A673 (cell line): ENCODE measurements at regions not wholly inside any gene's neighbourhood (a gene's known extent, or its start where the extent isn't known, plus 50 kb on each side); places are given as distances from the start of the nearest gene placed in this dataset.

Source experiments
- BruUV-seq: library from RNA; stranded (reverse); fragments of 400-500 nt; replicated peaks from 2 replicates; lab custom pipeline; 2021; lab: Mats Ljungman, UMichigan
- CTCF ChIA-PET: fragments of 300-600 bp; sonication (Branson Sonifier 250); formaldehyde crosslinking; loops from one replicate; lab custom pipeline; 2022; ENCODE audit warnings: antibody characterized with exemption; lab: Charles Lee
- POLR2A ChIA-PET: fragments of 300-600 bp; sonication (Branson Sonifier 250); formaldehyde crosslinking; loops from one replicate; lab custom pipeline; 2022; ENCODE audit warnings: antibody characterized with exemption; ENCODE audit not compliant: low non-redundant PET; lab: Charles Lee
- DNase-seq: peaks from one replicate; pipeline ENCODE4 v3.0.0-alpha.2; 2015; ENCODE audit warnings: low spot score
- H3K27ac ChIP-seq: fragments of 200-600 bp; sonication (generic); 2 replicates; pipeline ENCODE4 v1.5.1; 2016; ENCODE audit warnings: mixed run types, low read depth, mild to moderate bottlenecking, mixed read lengths, antibody characterized with exemption, low read length; ENCODE audit not compliant: poor library complexity, severe bottlenecking
- H3K27me3 ChIP-seq: fragments of 200-600 bp; sonication (generic); replicated peaks from 2 replicates; pipeline ENCODE4 v1.6.1; 2017; ENCODE audit warnings: mixed run types, low read depth, mild to moderate bottlenecking, mixed read lengths, antibody characterized with exemption, low read length; ENCODE audit not compliant: insufficient read depth, poor library complexity
- H3K36me3 ChIP-seq: fragments of 200-600 bp; sonication (generic); 2 replicates; pipeline ENCODE4 v1.6.1; 2016; ENCODE audit warnings: mixed run types, mild to moderate bottlenecking, mixed read lengths, antibody characterized with exemption, low read length; ENCODE audit not compliant: insufficient read depth, poor library complexity, severe bottlenecking
- H3K4me1 ChIP-seq: fragments of 200-600 bp; sonication (generic); 2 replicates; pipeline ENCODE4 v1.6.1; 2017; ENCODE audit warnings: mixed run types, mild to moderate bottlenecking, mixed read lengths, antibody characterized with exemption, low read length; ENCODE audit not compliant: insufficient read depth, poor library complexity, severe bottlenecking
- H3K4me3 ChIP-seq: fragments of 200-600 bp; sonication (generic); 2 replicates; pipeline ENCODE4 v1.5.1; 2016; ENCODE audit warnings: low read depth, mixed run types, mild to moderate bottlenecking, mixed read lengths, low read length; ENCODE audit not compliant: poor library complexity, severe bottlenecking
- H3K9me3 ChIP-seq: fragments of 200-600 bp; sonication (generic); 2 replicates; pipeline ENCODE4 v1.6.1; 2016; ENCODE audit warnings: mixed run types, low read depth, mild to moderate bottlenecking, mixed read lengths, antibody characterized with exemption, low read length; ENCODE audit not compliant: poor library complexity, severe bottlenecking
- CTCF ChIP-seq: fragments of 300-800, 200-600 bp; sonication (generic); conservative IDR thresholded peaks from 2 replicates; pipeline ENCODE4 v1.5.1; 2017; ENCODE audit warnings: low read depth, mild to moderate bottlenecking, antibody characterized with exemption, low read length, moderate library complexity, mixed read lengths
- EZH2 ChIP-seq: fragments of 200-600 bp; sonication (generic); IDR thresholded peaks from 2 replicates; pipeline ENCODE4 v1.6.1; 2017; ENCODE audit warnings: borderline replicate concordance, low read depth, mild to moderate bottlenecking, mixed read lengths, antibody characterized with exemption, low read length; ENCODE audit not compliant: poor library complexity, severe bottlenecking
- intact Hi-C: fragments of 100-400 bp; cut with micrococcal nuclease; formaldehyde crosslinking; loops from one replicate; pipeline ENCODE4 v1.10.0; 2022; ENCODE audit not compliant: unreplicated experiment

- ChIA-PET CTCF (interaction anchor here (1.3 kb wide), 1 partner anchor 48 kb away, joined by 3 read pairs; no protein-coding TSS in a partner anchor), POLR2A (no interaction called here)
- H3K9me3 ChIP-seq: no peaks in the 10 kb centered on the region
- BruUV-seq: no TSS peak
- no peak overlapping the region for H3K4me3 ChIP-seq
- no peak overlapping the region for H3K27ac ChIP-seq
- H3K27me3 ChIP-seq: no peaks in the 10 kb centered on the region
- no peaks in the 10 kb centered on the region for H3K4me1 ChIP-seq
- TF ChIP-seq CTCF (no peak), EZH2 (no peak)
- DNase-seq: no peak
- no peaks in the 10 kb centered on the region for H3K36me3 ChIP-seq
- intact Hi-C loops: no loop called here
These were observed 960.3 kb upstream of the TMEM132C start for GRCh38 chr12:127306604-127307215.

- Histone ChIP-seq H3K9me3 (no peaks in the 10 kb centered on the region), H3K4me1 (no peaks in the 10 kb centered on the region), H3K4me3 (no peak overlapping the region), H3K27me3 (no peaks in the 10 kb centered on the region), H3K27ac (no peak overlapping the region), H3K36me3 (no peaks in the 10 kb centered on the region)
- intact Hi-C loops: no loop called here
- DNase-seq: no peak
- no peak for TF ChIP-seq EZH2
- no peak for TF ChIP-seq CTCF
- BruUV-seq: no TSS peak
- ChIA-PET CTCF (interaction anchor here (1.3 kb wide), 1 partner anchor 48 kb away, joined by 3 read pairs; no protein-coding TSS in a partner anchor), POLR2A (no interaction called here)
These were observed 959.4 kb upstream of the TMEM132C start for GRCh38 chr12:127307528-127307927.

GRCh38 chr12:127308148-127308547, 958.8 kb upstream of the TMEM132C start:
- no peak for TF ChIP-seq EZH2
- TF ChIP-seq CTCF: no peak
- DNase-seq: no peak
- BruUV-seq: no TSS peak

More at GRCh38 chr12:127308148-127308547, 958.8 kb upstream of the TMEM132C start:
- intact Hi-C loops: no loop called here
- H3K4me3 ChIP-seq: no peak overlapping the region
- no peak overlapping the region for H3K27ac ChIP-seq
- POLR2A ChIA-PET: no interaction called here
- H3K36me3 ChIP-seq: no peaks in the 10 kb centered on the region
- no peaks in the 10 kb centered on the region for H3K4me1 ChIP-seq
- H3K9me3 ChIP-seq: no peaks in the 10 kb centered on the region
- H3K27me3 ChIP-seq: no peaks in the 10 kb centered on the region
- CTCF ChIA-PET: interaction anchor here (1.3 kb wide), 1 partner anchor 47 kb away, joined by 3 read pairs; no protein-coding TSS in a partner anchor
